HG03175 (cell line): ENCODE measurements at regions not wholly inside any gene's neighbourhood (a gene's known extent, or its start where the extent isn't known, plus 50 kb on each side); places are given as distances from the start of the nearest gene placed in this dataset.

Source experiments
- ATAC-seq: cut with Tn5 transposase; IDR thresholded peaks from one replicate; pipeline ENCODE4 v1.9.1; 2021; ENCODE audit warnings: mild to moderate bottlenecking, moderate library complexity; ENCODE audit not compliant: unreplicated experiment

DNA sequence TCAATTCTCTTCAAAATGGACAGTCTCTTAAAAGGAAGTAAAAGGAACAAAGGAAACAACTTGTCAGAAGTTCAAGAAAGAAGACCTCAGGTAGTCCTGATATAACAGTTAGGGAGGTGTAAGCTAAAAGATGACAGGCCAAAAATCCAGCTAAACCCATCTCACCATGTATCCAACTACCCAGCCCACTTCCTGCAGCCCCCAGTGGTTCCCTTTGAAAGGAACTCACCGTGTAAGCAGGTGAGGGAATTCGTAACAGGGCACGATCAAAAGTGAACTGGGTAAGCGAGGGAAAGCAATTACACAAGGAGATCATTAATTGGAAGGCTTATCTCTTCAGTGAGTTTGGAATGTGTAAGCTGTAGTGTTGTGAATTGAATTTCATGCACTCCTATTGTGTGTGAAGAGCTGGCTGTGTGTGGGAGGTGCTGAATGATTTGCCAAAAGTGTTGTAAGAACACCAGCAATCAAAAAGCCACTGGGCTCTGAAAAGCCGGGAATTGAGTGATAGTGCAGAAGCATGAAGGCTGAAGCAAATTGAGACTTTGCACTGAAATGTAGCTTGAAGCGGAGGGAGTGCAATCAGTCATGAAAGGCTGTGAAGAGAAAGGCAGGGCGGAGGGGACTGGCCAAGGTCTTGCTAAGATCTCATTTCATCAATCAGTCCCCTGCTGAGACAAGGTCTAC lies 914.2 kb upstream of the LCORL start:
- ATAC-seq, result no peak

DNA sequence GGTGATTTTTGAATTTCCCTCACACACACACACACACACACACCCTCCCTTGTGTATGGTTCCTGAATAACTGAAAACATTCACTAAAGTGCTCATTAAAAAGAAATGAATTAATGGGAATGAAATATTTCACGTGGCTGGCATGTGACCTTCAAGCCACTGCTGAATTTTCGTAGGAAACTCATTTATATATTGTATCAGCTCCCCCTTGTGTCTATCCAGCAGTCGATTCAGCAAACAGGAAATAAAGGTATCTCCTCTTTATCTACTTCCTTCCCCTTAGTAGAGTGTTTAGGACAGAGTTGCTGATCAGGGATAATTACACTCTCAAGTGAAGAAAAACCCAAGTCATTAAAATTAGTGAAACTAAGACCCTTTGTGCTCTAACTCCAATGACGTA lies 912.6 kb upstream of the LCORL start:
- ATAC-seq, result no peak

DNA sequence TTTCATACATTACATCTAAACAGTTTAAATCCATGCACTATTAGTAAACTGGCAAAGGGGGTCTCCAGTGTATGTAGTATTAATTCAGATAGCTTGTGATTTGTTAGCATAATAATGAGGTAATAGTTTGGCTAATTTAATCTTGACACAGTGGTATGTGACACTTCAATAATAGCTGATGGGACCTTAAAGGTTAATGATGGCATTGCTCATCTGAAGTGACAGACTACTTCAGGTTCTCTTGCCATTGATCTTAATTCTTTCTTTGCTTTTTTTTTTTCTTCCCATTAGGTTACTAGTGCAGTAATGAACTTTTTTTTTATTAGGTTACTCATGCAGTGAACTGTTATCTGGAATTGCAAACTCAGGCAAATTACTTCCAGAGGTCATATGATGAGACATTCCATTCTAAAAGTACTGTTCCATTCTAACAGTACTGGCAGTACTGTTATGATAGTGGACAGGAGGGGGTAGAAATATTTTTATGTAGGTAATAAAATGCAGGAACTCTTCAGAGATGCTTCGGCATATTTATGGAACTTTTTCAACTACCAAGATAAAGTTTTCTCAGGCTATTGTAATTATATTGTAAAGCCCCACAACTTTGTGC lies 911.3 kb upstream of the LCORL start:
- no peak for ATAC-seq

DNA sequence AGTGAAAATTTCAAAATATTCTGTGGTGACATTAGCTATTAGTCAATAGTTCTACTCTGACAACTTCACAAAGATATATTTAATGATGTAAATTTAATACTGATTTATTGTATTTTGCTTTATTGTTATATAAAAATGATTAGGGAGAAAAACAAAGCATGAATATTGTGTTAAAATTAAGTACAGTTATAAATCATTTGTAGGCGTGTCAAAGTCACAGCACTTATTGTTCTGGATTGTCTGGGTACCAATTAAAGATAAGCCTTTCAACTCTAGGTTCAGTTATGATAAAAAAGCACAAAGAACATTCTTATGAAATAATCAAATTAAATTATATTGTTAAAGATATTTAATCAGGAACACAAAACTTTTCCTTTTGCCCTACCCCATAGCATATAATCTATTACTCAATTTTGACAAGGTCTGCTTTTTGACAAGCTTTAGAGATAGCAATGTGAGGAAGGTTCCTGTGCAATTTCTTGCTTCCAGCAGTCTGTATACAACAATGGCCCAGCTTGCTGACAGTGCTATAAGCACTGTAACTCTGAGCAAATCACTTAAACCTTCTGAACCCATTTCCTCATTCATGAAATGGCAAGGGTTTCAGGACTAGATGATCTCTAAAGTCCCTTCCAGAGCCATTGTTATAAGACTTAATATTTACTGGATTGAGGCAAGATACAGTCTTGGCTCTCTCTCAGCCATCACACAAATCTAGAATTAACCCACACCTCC lies 910.3 kb upstream of the LCORL start:
- ATAC-seq, result no peak

DNA sequence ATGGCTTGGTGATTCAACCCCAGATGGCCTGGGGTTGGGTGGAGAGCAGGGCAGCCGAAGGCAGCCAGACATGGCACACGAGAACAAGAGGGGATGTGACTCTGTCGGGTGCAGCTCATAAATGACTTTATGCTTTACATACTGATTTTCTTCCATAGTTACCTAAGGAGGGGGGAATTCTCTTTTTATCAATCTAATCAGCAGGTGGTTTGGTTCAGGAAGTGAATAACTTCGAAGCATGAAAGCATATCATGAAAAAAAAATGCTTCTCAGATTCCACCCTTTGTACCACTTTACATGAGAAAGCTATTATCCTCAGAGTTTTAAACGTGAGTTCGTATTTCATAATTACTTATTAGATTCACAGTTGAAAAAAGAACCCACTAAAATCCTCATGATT lies 908.9 kb upstream of the LCORL start:
- no peak for ATAC-seq

DNA sequence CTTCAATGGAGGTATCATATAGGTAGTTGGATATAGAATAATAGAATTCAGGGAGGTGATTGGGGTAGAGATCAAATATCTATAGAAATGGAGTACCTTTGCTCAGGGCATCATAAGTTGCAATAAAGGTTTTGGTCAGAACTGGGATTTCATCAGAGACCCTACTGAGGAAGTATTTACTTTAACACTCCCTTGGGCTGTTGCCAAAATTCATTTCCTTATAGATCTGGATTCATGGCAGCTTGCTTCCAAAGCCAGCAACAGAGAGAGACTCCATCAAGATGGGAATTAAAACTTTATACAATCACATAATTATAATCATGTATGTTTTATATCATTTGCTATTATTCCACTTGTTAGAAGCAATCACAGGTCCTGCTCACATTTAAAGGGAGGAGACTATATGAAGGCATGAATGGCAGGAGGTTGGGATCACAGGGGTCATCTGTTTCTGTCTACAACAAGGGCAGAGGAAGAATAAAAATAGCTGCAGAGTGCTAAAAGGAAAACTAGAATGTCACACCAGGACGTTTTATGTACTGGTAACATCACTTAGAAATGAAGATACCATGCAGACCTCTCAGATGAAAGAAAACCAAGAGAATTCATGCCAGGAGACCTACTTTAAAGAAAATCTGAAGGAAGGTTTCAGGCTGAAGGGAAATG lies 902.1 kb upstream of the LCORL start:
- no peak for ATAC-seq

DNA sequence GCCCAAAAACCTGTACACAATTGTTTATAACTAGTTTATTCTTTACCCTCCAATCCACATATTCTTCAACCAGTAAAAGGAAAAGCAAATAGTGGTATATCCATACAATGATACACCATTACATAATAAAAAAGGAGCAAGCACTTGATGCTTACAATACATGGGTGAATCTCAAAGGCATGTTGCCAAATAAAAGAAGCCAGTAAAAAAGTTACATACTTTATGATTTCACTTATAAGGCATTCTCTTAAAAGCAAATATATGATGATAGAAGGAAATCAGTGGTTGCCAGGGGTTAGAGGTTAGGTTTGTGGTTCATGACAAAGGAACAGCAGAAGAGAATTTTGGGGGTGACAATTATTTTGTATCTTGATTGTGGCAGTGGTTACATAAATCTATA lies 896.1 kb upstream of the LCORL start:
- no peak for ATAC-seq

DNA sequence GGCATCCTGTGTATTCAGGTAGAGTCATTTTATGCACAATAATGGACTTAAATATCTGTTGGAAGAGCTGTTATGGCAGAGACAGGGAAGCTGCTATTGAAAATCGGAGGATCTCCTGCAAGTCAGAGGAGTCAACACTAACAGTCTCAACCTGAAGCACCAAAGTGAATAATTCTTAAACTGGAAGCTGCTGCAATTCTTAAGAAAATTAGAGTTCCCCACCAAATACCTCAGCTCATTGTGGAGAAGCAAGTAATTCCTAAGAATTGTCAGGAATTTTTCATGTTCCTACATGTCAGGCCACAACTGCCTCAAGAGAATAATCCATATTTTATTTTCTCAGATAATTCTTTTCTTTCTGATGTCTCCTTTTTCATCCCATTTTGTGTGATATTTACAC lies 892.6 kb upstream of the LCORL start:
- ATAC-seq, result no peak

DNA sequence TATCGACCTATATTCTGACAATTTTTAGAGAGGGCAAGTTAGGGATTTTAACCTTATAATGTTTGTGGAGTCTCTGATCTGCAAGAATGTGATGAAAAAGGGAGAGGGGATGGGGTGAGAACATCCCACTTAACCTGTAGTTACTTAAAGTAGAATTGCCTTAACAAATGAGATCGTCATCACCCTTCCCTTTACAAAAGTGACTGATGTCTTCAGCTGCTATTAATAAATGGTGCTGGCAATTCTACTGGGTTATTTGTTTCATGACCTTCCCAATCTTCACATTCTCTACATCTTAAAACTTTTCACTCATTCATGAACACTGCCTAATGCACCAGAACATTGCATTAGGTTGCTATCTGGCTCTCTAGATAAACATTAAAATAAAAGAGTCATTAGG lies 873.4 kb upstream of the LCORL start:
- ATAC-seq, result no peak

DNA sequence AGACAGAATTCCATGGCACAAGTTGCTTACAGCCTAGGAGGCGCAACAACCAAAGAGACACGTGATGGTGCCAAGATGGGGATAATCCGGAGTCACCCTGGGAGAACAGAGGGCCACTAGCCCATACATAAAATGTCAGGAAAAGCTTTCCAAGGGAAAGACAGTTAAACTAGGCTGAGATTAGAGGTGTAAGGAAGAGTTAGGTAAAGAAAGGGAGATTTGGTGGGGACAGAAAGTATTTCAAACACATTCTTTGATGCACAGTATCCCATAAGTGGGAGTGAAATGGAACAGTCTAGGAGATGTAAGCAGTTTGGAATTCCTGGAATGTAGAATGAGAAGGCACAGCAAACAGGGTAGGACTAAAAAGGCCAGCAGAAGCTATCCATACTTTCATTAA lies 860.9 kb upstream of the LCORL start:
- no peak for ATAC-seq

DNA sequence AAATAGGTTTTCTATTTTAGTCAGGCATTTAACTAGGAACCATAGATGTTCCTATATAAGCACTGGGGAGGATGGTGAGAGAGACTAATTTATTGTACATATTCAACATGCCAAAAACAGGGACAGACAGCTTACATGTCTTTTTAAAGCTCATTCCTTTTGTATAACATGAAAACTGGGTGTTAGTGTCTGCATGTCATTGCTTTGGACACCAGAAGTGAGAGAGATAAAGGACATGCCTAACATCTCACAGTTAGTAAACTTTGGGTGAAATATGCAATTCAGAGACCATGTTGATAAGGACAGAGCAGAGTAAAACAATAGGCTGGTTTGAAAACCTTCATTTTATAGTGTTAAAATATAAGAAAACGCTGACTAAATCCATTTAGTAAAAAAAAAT lies 860.0 kb upstream of the LCORL start:
- no peak for ATAC-seq

DNA sequence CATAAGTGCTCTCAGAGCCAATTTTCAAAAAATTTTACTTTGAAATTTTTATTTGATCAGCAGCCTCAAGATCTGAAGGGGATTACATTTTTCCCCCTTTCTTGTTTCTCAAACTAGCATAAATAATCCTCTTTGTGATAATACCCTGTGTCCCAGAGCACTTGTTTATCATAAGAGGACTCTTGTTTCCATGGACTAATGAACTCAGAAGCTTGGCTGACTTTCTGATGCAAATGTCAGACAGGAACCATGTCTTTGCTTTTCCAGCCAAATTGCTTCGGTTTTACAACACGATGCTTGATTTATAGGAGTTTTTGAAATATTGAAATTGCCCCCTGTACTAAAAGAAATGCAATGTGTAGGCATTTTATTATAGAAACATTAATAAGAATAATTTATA lies 859.3 kb upstream of the LCORL start:
- no peak for ATAC-seq

DNA sequence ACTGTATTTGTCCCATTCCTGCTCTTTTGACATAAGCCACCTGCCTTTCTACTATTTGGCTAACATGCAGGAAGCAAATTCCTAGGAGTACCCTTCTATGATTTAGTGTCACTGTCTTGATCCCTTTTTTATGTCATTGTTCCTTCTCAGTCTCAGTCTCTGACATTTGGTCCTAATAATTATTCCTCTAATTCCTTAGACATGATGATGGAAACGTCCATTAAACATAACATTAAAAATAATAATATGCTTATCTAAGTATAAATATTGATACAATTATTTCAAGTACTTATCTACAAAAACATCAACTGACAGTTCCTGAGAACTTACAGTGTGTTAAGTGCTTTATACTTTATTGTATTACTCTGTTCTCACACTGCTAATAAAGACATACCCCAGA lies 857.0 kb upstream of the LCORL start:
- no peak for ATAC-seq

DNA sequence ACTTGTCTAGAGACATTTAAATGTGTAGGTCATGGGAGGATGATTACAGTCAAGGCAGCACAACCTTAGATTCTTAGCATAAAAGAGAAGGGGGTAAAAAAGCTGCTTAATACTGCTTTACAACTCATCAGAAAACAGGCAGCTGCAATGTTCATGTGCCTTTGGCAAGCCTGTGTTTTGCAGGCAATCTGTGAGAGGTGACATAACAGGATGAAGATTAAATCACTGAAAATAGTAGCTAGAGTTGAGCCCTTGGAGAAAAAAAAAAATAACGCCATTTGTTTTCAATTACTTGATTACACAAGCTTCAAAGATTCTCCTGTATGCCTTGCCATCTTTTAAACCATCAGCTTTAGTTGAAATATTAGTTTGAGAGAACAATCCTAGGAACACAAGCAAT lies 847.6 kb upstream of the LCORL start:
- ATAC-seq, result no peak

DNA sequence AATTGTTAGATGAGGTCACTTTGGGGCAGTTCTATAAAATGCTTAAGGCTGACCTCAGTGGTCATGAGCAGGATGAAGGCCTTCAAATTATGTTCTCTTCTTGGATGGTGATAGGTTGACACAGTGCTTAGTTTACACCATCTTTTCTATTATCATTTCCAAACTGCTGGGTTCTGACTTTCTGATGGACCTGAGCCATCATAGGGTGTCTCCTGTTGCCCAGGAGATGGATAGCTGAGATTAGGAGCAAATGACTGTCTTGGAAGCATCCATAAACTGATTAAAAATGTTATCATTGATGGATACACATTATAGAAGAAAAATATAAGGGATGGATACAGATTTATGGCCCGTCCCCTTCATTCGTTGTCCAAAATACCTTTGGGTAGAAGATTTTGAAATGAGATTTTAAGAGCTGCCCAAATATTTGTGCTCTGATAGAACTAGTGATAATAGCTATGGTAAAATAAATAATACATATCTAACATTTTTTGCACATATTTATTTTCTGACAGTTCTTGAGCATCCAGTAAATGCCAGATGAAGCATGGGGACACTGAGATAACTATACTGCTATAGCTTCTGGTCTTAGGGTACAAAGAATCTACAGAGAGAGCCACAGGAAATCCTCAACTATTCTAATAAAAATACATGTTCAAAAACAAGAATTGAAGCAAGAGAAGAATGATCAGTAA lies 839.4 kb upstream of the LCORL start:
- no peak for ATAC-seq

DNA sequence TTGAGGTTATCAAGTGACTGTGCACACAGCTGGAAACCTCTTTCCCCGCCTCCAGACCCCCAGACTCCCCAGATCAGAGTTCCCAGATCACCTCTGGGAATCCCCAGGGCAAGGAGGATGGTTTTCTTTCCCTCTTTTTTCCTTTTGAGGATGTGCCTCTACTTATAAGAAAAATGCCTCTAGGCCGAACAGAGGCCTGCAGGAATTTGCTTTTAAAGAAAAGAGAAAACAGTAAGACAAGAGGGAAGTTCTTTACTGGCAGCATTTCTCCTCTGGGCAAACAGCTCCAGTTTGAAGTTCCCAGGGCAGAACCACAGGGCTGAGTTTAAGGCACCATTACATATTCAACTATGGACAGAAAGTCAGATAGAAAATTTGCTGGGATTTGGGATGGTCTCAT lies 837.9 kb upstream of the LCORL start:
- no peak for ATAC-seq

DNA sequence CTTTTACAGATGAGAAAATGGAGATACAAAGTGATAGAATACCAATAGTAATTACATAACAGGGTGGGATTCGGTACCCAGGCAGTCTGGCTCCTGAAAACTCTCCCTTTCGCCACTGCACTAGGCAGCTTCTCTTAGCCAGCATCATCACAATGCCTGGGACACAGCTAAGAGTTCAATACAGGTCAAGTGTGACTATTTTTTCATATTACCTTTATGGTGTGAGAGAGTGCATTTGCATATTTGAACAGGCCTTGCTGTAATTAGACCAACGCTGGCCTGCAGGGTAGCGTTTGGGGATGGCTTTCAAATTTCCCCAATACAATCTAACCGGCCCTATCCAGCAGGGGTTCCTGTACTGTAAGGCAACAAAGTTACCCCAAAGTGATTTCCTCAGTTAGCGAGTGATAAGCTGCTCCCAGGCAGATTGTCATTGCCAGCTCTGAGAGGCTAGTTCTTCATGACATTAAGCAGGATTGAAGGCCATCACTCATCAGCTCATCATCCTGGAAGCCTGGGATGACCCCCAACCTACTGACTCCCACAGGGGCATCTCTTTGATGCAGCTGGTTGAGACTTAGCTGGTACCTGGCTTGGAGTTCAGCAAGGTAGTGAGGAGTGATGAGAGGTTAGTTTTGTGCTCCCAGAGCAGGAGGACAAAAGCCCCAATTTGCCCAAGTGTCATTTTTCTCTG lies 836.8 kb upstream of the LCORL start:
- ATAC-seq, result no peak

DNA sequence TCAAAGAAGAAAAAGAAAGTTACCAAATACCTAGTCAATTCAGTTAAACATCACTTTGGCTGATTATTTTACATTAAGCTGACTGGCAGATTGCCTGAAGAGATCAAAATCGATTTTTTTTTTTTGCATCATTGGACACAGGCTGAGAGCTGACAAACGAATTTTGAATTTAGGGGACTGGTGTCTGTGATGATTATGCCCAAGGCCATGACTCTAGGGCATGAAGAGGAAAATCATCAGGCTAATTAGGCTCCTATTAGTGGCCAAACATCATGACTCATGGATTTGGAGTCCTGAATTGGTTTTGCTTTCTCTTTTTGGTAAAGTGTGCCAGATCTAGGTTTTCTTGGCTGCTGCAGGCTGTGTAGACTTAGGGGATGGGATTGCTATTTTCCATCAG lies 829.3 kb upstream of the LCORL start:
- ATAC-seq, result no peak

DNA sequence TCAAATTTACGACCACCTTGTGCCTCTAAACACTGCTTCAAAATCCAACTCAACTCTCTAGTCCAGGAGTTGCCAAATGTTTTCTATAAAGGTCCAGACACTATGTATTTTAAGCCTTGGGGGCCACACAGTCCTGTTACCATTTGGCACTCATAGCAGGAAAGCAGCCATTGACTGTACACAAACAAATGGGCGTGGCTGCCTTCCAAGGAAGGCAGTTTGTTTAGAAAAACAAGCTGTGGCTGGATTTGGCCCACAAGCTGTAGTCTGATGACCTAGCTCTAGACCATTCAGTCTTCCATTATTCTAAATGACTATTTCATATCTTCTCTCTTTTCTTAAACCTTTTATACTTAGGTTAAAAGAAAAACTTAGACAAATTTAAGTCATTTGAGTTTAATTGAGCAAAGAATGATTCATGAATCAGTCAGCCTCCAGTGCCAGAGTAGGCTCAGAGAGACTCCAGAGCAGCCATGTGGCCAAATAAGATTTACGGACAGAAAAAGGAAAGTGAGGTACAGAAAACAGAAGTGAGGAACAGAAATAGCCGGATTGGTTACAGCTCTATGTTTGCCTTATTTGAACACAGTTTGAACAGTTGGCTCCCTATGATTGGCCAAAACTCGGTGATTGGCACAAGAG lies 825.8 kb upstream of the LCORL start:
- ATAC-seq, result no peak

DNA sequence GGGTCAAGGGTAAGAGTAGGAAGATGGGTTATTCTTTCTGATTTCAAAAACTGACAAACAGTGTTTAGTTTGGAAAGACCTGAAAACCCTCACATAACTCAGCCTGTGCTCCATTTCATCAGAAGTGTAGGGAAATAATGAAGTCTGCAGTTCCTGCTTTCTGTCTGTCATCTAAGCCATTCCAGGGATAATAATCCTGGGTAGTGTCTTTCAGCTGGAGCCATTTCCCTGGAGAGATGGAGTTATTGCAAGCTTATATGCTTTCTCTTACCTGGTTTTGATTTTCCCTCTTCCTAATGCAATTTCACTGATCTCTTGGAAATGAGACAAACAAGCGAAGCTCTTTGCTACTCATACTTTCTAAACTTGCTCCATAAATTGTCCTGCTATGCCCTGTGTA lies 824.8 kb upstream of the LCORL start:
- ATAC-seq, result no peak
